Tibial artery (tissue), 4 donors: ENCODE measurements at regions not wholly inside any gene's neighbourhood (a gene's known extent, or its start where the extent isn't known, plus 50 kb on each side); places are given as distances from the start of the nearest gene placed in this dataset.

Source experiments
- DNase-seq, 2 donors: peaks; one replicate each; pipeline ENCODE4 v3.0.0-alpha.2; 2019
- H3K27ac ChIP-seq, 2 donors: fragments of 200-600 bp; sonication (generic) in 1 of 2; 1 replicate in 1 of 2; 2 replicates in 1 of 2; pipeline ENCODE4 v1.5.1; 2018 to 2019; ENCODE audit warnings: mild to moderate bottlenecking in 1 of 2
- H3K27me3 ChIP-seq, 2 donors: fragments of 200-600 bp; sonication (generic) in 1 of 2; one replicate each; pipeline versions ENCODE4 v1.5.1 to v1.6.0; 2016 to 2019
- H3K36me3 ChIP-seq, 3 donors: fragments of 200-600 bp; sonication (generic) in 2 of 3; one replicate each; pipeline ENCODE4 v1.5.1; 2016 to 2019; ENCODE audit warnings: mild to moderate bottlenecking in 2 of 3
- H3K4me1 ChIP-seq, 4 donors: fragments of 200-600 bp; sonication (generic) in 2 of 4; 1 replicate in 3 of 4; 2 replicates in 1 of 4; pipeline ENCODE4 v1.5.1; 2016 to 2019
- H3K4me3 ChIP-seq, 2 donors: fragments of 200-600 bp; sonication (generic) in 1 of 2; 1 replicate in 1 of 2; 2 replicates in 1 of 2; pipeline ENCODE4 v1.5.1; 2018 to 2019; ENCODE audit warnings: mild to moderate bottlenecking in 2 of 2
- H3K9me3 ChIP-seq, 3 donors: fragments of 200-600 bp; sonication (generic) in 1 of 3; one replicate each; pipeline ENCODE4 v1.5.1; 2016 to 2019
- CTCF ChIP-seq, 2 experiments: fragments of 200-600 bp in 1 of 2; fragments of 450-650 bp in 1 of 2; IDR thresholded peaks; one replicate each; pipeline ENCODE4 v1.5.1; 2017 to 2019; ENCODE audit warnings: antibody characterized with exemption in 2 of 2, mild to moderate bottlenecking in 1 of 2, moderate library complexity in 1 of 2
- intact Hi-C: fragments of 100-400 bp; cut with DNase I; formaldehyde crosslinking; loops from one replicate; pipeline ENCODE4 v1.15.0; 2023; ENCODE audit warnings: low total_unique reads

GRCh38 chr12:59147791-59148190 is 227.5 kb upstream of the LRIG3 start:
- Histone ChIP-seq H3K36me3 (no peaks in the 10 kb centered on the region), H3K9me3 (no peaks in the 10 kb centered on the region), H3K27ac (no peak overlapping the region), H3K4me3 (no peak overlapping the region), H3K27me3 (no peaks in the 10 kb centered on the region), H3K4me1 (peaks cover 0 to 25% (median 4%) of the 10 kb centered on the region in 4 donors)
- intact Hi-C loops = no loop called here
- DNase-seq = no peak
- TF ChIP-seq CTCF (IDR thresholded peaks at IDR 0.05) = no peak

- DNase-seq = no peak
- intact Hi-C loops = no loop called here
- Histone ChIP-seq H3K9me3 (no peaks in the 10 kb centered on the region), H3K36me3 (no peaks in the 10 kb centered on the region), H3K27me3 (no peaks in the 10 kb centered on the region), H3K4me1 (peaks cover 0 to 19% (median 8%) of the 10 kb centered on the region in 4 donors), H3K27ac (no peak overlapping the region), H3K4me3 (no peak overlapping the region)
- no peak for TF ChIP-seq CTCF (IDR thresholded peaks at IDR 0.05)
These were observed 222.0 kb upstream of the LRIG3 start for GRCh38 chr12:59142183-59142790.

GRCh38 chr12:59134750-59135149 is 214.4 kb upstream of the LRIG3 start:
- intact Hi-C loops = no loop called here
- no peaks in the 10 kb centered on the region for H3K27me3 ChIP-seq
- H3K4me1 ChIP-seq = peaks cover 0 to 14% (median 0%) of the 10 kb centered on the region in 4 donors
- DNase-seq = no peak
- H3K9me3 ChIP-seq = no peaks in the 10 kb centered on the region
- H3K27ac ChIP-seq = no peak overlapping the region
- TF ChIP-seq CTCF (IDR thresholded peaks at IDR 0.05) = no peak
- H3K4me3 ChIP-seq = no peak overlapping the region
- H3K36me3 ChIP-seq = no peaks in the 10 kb centered on the region

GRCh38 chr12:59131462-59131861 is 211.2 kb upstream of the LRIG3 start:
- no peak for TF ChIP-seq CTCF (IDR thresholded peaks at IDR 0.05)
- Histone ChIP-seq H3K4me1 (peaks cover 0 to 13% (median 0%) of the 10 kb centered on the region in 4 donors), H3K4me3 (no peak overlapping the region), H3K9me3 (no peaks in the 10 kb centered on the region), H3K27ac (no peak overlapping the region), H3K27me3 (no peaks in the 10 kb centered on the region), H3K36me3 (no peaks in the 10 kb centered on the region)
- intact Hi-C loops = no loop called here
- no peak for DNase-seq

- Histone ChIP-seq H3K9me3 (no peaks in the 10 kb centered on the region), H3K36me3 (no peaks in the 10 kb centered on the region), H3K27me3 (no peaks in the 10 kb centered on the region), H3K27ac (peak overlapping the region; percentile 51 to 58), H3K4me1 (peaks cover 0 to 58% (median 23%) of the 10 kb centered on the region in 4 donors), H3K4me3 (no peak overlapping the region)
- DNase-seq = no peak
- intact Hi-C loops = no loop called here
- no peak for TF ChIP-seq CTCF (IDR thresholded peaks at IDR 0.05)
These were observed 202.5 kb upstream of the LRIG3 start for GRCh38 chr12:59122784-59123183.

- DNase-seq = no peak
- Histone ChIP-seq H3K27ac (peak overlapping the region; percentile 51 to 58), H3K4me1 (peaks cover 0 to 58% (median 23%) of the 10 kb centered on the region in 4 donors), H3K9me3 (no peaks in the 10 kb centered on the region), H3K36me3 (no peaks in the 10 kb centered on the region), H3K27me3 (no peaks in the 10 kb centered on the region), H3K4me3 (no peak overlapping the region)
- intact Hi-C loops = no loop called here
- TF ChIP-seq CTCF (IDR thresholded peaks at IDR 0.05) = no peak
These were observed 201.1 kb upstream of the LRIG3 start for GRCh38 chr12:59121451-59121850.
